GM19035 (cell line): ENCODE measurements at regions not wholly inside any gene's neighbourhood (a gene's known extent, or its start where the extent isn't known, plus 50 kb on each side); places are given as distances from the start of the nearest gene placed in this dataset.

Source experiments
- ATAC-seq: cut with Tn5 transposase; IDR thresholded peaks from one replicate; pipeline ENCODE4 v1.9.1; 2021; ENCODE audit not compliant: unreplicated experiment

DNA sequence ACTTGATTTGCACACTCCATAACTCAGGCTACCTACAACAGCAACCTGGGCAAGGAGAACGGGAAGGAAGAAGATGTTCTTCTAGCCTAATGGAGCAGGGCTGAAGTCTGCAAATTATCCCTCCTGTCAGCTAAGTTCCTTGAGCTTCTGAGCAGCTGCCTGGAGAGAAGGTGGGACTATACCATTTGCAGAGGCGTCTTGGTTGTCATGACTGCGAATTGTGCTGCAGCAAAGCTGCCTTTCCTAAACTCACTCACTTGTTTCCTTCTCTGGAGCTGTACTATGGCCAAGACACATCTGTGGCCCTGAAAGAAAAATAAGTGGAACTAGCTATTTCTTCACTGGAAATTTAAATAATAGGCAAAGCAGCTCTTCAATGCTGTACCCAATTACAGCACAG, 682.4 kb upstream of the GRIA3 start:
- ATAC-seq: no peak

DNA sequence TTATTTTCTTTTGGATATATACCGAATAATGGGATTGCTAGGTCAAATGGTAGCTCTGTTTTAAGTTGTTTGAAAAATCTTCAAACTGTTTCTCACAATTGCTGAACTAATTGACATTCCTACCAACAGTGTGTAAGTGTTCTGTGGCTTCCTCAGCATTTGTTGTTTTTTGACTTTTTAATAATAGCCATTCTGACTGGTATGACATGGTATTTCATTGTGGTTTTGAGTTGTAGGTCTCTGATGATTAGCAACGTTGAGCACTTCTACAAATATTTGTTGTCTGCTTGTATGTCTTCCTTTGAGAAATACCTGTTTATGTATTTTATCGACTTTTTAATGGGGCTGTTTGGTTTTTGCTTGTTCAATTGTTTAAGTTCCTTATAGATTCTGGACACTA, 680.1 kb upstream of the GRIA3 start:
- no peak for ATAC-seq

DNA sequence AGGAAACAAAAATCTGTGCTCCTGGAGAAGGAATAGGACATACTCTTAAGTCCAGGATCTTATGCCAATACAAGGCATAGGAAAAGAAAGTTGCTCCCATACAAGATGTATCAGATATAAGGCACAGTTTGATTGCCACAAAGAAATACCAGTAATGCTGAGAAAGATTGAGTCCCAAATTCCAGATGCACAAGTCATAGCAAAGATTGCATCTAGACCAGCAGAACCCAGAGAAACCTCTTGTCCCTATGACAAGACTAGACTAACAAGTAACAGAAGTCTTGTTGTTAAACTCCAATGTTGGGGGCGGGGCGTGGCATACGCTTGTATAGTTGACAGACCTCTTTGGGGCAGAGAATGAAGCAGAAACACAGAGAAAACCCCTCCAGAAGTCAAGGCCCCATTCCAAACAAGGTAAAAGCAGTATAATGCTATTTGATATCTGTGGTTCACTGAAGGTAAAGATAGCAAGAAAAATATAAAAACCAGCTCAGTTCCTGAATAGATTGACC, 671.5 kb upstream of the GRIA3 start:
- no peak for ATAC-seq

DNA sequence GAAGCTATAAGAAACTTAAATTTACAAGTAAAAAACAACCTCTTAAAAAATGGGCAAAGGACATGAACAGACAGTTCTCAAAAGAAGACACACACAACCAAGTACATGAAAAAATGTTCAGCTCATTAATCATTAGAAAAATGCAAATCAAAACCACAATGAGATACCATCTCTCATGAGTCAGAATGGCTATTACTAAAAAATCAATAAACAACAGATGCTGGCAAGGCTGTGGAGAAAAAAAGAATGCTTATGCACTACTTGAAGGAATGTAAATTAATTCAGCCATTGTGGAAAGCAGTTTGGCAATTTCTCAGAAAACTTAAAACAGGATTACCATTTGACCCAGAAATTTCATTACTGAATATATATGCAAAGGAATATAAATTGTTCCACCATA, 666.3 kb upstream of the GRIA3 start:
- ATAC-seq: no peak

DNA sequence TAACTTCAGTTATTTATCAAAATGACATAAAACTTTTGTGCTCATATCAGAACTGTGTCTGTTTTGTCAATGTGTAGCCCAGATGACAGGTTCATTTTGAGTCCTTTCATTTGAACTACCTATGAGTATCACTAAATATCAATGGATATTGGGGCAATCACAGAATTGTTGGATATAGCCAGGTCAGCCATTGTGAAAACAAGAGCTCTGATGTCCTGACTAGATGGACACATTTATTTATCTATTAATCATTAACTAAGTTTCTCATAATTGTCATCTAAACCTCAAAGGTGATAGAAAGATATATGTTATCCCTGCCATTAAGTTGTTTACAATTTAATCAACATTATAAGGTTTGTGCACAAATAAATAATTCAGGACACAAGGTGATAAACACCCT, 638.3 kb upstream of the GRIA3 start:
- ATAC-seq: no peak

DNA sequence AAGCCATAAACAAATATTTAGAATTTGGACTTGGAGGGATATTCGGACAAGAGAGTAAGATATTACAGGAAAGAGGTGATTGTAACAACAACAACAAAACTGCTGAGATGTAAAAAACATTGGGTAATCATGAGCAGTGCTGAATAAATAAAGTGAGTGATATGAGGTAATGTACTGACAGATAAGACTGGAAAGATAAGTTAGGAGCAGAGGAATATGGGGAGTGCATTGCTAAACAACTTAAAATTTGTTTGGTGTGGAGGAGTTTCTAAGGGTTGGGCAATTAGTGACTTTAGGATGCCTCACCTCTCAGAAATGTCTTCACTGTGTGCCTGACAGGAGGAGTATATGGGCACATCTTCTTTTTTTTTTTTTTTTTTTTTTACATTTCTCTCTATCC, 637.8 kb upstream of the GRIA3 start:
- no peak for ATAC-seq

DNA sequence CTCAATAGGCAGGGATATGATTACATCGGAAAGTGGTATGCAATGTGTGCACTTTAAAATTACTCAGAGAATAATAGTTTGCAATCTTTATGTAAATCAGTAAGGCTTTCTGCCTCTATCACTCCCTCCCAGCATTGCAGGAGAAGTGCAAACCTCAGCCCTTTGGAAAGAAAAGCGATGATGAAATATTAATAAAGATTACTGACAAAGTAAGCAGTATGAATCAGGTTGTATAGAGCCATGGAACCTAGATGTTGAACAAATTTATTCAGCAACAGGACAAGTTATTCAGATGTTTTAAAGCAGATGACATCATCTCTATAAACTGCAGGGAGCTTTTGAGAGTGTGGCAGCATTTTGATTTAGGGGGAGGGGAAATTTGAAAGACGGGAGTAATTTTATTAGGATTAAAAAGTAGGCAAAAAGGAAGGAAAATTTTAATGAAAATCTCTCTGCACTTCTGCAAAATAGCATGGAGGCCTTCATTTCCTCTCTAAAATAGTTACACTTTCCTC, 631.7 kb upstream of the GRIA3 start:
- ATAC-seq: no peak

DNA sequence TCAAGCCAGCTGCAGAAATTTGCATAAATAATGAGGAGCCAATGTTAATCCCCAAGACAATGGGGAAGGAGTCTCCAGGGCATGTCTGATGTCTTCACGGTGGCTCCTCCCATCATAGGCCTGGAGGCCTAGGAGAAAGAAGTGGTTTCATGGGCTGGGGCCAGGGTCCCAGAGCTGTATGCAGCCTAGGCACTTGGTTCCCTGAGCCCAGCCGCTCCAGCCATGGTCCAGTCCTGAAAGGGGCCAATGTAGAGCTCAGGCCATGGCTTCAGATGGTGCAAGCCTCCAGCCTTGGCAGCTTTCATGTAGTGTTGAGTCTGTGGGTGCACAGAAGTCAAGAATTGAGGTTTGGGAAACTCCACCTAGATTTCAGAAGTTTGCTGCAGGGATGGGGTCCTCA, 628.2 kb upstream of the GRIA3 start:
- ATAC-seq: no peak

DNA sequence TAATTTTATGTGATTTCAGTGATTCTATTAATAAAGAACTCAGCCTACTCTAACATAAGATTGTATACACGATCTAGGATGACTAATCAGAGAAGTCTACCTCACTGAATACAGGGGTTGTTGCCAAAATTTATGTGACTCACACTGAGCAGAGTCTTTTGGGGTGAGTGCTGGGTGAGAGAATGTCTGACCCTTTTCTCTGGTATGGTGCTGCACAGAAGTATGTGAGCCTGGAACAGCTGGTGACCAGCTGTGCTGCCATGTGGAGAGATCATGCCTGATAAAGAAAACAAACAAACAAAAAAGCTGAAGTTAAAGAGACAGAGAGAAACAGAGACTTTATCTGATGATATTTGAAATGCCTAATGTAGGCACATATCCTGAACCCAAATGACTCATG, 618.1 kb upstream of the GRIA3 start:
- ATAC-seq: no peak

DNA sequence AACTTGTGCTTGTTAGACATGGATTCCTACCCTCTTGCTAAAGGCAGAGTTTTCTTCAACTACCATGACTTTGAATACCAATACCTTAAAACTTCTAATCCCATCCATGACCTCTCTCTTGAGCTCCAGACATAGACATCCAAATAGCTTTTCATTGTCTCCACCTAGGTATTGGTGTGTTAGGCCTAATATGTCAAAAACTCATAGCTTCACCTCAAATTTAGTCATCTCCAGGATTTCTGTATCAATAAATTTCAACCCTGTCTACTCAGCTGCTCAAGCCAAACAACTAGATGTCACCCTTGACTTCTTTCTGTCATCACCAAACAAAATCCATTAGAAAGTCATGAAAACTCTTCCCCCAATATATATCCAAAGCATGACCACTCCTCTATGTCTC, 617.7 kb upstream of the GRIA3 start:
- ATAC-seq: no peak

DNA sequence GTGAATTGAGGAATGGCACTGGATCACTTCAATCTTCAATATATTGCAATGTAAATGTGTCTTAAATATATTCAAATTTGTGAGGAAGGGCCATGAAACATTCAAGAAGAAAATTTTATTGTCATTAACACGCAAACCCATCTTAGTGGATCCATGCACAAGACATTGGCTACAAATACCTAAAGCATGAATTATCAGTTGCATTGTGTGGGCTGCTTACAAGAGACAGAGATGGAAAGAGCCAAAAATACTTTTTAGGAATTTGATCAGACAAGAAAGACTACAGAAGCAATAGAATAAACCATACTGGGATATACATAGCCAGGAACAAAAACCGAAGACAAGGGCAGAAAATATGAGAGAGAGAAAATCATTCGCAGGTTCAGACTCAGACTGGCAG, 616.2 kb upstream of the GRIA3 start:
- no peak for ATAC-seq

DNA sequence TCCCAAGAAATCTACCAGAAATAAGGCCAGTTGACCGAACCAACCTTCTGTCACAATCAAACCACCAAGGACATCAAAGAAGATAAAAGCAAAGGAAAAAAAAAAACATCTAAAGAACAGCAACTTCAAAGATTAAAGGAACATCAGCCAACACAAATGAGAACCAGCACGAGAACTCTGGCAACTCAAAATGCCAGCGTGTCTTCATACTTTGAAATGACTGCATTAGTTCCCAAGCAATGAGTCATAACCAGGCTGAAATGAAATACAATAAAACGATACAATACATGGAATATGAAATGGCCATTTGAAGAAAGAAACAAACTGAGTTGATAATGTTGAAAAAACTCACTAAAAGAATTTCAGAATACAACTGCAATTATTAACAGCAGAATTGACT, 611.6 kb upstream of the GRIA3 start:
- ATAC-seq: no peak

DNA sequence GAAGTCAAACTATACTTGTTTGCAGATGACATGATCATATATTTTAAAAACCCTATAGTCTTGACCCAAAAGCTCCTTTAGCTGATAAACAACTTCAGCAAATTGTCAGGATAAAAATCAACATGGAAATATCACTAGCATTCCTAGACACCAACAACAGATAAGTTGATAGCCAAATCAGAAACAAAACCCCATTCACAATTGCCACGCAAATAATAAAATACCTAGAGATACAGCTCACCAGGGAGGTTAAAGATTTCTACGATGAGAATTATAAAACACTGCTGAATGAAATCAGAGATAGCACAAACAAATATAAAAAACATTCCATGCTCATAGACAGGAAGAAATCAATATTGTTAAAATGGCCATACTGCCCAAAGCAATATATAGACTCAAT, 605.0 kb upstream of the GRIA3 start:
- ATAC-seq: no peak

DNA sequence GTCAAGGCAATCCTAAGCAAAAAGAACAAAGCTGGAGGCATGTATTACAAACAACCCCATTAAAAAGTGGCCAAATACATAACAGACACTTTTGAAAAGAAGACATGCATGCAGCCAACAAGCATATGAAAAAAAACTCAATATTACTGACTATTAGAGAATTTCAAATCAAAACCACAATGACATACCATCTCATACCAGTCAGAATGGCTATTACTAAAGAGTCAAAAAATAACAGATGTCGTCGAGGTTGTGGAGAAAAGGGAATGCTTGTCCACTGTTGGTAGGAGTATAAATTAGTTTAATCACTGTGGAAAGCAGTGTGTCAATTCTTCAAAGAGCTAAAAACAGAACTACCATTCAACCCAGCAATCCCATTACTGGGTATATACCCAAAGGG, 604.6 kb upstream of the GRIA3 start:
- no peak for ATAC-seq

DNA sequence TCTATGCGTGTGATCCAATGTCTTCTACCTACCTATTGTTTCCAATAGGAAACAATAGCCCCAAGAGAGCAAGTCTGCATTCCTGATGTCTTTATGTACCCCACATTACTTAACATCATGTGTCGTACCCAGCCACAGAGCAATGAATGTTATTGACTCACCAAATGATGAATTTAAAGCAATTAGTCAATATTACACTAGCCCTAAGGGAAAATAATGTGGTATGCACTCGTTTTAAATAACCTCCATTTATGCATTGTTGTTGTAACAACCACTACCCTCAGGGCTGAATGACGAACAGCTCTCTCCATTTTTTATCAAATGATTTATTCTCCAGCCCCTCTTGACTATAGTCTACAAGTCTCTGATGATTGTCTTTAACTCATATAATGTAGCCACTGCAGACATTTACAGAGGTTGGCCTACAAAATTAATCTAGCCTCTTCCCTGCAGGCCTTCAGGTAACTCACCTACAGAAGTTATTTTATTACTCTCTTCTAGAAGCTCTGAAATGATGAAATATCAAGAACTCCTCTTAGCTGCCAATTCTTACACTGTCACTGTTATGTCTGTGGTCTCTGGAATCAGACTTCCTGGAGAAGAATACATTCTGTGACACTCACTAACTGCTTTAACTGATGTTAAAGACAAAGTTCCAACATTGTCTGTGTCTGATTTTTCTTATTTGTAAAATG, 601.7 kb upstream of the GRIA3 start:
- ATAC-seq: no peak

DNA sequence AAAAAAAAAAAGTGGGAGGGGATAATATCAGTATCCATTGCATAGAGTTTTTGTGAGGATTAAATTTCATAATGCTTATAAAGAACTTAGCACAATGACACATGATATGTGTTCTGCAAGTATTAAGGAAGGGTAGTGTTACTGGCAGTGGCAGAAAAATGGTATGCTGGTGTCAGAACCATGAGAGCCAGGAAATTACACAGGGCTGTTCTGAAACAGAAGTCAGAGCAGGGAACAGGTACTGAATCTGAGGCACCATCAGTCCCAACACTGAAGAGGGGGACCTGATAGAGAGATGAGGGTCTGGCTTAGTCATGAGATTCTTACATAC, 601.1 kb upstream of the GRIA3 start:
- no peak for ATAC-seq

DNA sequence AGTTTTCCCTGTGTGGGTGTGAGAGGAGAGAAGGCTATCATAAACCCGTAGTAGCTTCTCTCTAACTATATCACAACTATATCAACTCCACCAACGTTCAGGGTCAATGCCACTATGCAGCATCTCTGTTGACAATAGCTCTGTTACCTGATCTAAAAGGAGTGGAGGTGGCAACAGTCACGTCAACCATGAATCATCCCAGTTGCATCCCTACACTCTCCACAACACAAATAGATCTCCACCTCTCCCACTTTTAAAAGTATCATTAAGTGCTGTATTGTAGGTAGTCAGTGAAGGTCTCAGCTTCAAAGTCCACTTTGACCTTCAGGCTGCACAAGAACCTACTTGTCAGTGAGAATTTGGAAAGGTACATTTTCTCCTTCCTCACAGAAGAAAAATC, 600.5 kb upstream of the GRIA3 start:
- no peak for ATAC-seq

DNA sequence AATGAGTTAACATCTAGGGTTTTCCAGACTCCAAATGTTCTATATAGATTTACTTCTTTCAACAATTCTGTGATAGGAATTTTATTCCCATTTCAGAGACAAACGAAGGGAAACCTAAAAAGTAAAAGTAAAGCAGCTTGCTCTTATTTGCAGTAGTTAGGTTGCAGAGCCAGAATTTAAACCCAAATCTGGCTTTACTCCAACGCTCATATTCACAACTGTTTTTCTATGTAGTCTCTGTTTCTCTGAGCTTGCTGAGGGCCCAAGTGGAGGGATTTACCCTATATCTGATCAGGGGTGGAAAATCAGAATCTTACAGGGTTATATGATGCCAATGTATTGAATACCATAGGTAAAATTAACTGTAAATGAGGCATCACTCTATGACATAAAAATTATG, 599.1 kb upstream of the GRIA3 start:
- ATAC-seq: no peak

DNA sequence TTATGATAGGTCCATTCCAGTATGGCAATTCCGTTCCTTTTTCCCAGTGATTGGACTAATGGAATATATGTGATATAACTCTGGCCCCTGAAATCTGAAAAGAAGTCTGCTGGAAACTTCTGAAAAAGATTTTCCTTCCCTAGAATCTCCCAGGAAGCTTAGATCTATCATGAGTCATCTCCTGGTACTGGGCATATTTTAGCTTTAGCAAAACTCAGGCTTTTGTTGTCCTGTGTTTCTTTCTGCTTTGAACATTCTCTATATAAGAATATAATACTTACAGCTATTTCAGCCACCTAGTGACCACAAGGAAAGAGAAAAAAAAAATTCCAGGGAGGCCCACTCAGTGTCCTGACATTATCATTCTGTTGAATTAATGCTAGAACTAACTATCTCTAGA, 597.2 kb upstream of the GRIA3 start:
- ATAC-seq: no peak

DNA sequence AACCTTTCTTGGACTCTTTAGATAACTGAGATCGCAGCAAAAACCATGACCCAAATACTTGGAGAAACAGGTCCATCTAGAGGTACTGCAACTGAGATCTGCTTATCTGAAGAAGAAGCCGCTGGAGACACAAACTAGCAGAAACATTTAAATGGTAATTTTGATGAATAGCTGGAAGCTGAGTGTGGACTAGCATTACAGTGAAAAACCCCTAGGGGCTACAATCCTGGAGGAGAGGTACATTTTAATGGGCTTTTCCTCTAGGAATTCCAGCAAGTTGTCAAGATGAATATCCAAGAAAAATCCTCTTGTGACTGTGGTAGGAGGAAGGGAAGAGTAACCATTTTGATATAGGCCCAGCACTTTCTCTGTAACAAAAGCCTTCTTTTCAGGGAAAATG, 592.5 kb upstream of the GRIA3 start:
- no peak for ATAC-seq

DNA sequence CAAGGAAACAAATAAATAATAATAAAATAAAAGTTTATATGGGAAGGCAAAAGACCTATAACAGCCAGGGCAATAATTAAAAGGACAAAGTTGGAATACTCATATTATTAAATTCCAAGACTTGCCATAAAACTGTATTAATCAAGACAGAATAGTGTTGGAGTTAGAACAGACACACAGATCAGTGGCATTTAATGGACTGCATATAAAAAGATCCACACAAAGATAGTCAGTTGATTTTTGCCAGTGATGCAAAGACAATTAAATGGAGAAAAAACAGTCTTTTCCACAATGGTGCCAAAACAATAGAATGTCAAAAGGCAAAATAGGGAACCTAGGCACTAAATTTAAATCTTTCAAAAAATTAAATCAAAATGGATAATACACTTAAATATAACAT, 587.1 kb upstream of the GRIA3 start:
- no peak for ATAC-seq

DNA sequence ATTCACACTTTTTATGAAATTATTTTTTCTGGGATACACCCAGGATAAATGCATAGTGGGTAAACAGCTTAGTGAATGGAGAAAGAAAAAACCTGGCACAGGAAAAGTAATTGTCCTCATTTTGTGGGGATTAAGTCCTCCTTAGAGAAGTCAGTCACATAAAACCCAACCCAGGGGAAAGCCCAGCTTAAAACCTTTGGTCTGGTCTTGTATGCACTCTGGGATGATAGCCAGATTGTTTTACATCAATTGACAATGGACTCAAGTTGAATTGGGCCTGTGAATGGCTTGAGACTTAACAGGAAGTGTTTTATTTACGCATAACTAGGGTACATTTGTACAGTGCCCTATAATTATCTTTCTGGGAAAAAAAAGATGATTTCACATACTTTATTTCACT, 561.3 kb upstream of the GRIA3 start:
- ATAC-seq: no peak

DNA sequence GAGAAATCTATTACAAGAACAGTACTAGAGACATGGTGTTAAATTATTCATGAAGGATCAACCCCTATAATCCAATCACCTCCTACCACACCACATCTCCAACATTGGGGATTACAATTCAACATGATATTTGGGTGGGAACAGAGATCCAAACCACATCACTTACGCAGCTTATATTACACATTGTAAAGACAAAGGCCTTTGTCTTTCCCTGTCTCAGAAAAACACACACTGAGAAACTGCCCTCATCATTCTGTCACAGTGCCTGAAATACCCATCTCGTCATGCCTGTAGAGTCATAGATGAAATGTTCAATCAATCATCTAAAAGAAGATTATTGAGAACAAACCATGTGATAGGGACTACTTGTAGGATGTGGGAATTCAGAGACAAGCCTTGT, 558.8 kb upstream of the GRIA3 start:
- ATAC-seq: no peak
